ENCODE measurements at regions not wholly inside any gene's neighbourhood (a gene's known extent, or its start where the extent isn't known, plus 50 kb on each side); places are given as distances from the start of the nearest gene placed in this dataset.

- DNase-seq: no peak
These were observed 50.6 kb upstream of the TMEM244 start for GRCh38 chr6:129911732-129912131.
